AG08396 (cell line): ENCODE measurements at regions not wholly inside any gene's neighbourhood (a gene's known extent, or its start where the extent isn't known, plus 50 kb on each side); places are given as distances from the start of the nearest gene placed in this dataset.
"Not testable (repeated sequence)": the region's sequence is repeated elsewhere in the genome, so short reads cannot be mapped to it uniquely, and the experiment has no call there.

Source experiments
- DNase-seq: peaks from one replicate; pipeline ENCODE4 v3.0.0; 2012; ENCODE audit warnings: low spot score, mixed read lengths

- DNase-seq: peak; percentile 39
These were observed 60.5 kb upstream of the USP25 start for GRCh38 chr21:15669247-15669646.

DNA sequence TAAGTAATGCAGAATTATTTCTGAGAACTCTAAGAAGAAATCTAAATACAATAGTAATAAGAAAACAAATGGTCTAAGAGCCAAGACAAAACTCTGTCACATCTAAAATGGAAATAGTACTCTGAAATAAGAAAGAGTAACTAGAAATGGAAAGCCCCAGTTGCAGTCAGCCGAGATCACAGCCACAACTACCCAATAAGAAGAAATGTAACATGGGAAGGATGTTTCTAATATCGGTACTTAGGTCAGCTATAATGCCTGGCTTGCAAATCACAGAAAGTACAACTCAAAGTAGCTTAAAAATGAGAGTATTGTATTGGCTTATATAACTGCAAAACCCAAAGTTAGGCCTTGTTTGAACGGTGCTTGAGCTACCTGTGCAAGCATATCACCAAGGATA is 58.6 kb upstream of the USP25 start:
- DNase-seq: no peak

DNA sequence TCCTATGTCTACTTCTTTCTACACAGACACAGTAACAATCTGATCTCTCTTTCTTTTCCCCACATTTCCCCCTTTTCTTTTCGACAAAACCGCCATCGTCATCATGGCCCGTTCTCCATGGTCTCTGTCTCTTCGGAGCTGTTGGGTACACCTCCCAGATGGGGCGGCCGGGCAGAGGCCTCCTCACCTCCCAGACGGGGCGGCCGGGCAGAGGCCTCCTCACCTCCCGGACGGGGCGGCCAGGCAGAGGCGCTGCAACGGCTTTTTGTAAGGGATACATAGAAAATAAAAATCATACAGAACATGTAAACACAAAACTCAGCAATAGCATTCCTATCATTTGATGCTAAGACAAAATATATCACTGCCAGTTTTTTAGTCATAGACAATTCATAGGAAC is 57.2 kb upstream of the USP25 start:
- DNase-seq: not testable (repeated sequence)

DNA sequence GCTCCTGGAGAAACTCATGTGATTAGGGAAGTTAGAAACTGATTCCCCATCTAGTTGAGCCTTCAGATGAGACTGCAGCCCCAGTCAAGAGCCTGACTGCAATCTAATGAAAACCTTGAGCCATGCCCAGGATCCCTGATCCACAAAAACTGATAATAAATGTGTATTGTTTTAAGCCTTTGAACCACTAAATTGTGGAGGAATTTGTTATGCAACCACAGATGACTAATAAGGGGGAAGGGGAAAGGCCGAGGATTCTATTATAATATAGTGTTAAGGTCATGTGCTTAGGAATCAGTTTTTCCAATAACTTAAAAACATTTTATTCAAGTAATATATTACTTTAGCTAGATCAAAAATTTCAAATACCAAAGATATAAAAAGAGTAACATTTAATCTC is 52.8 kb upstream of the USP25 start:
- no peak for DNase-seq

GRCh38 chr21:15679630-15680029 is 50.2 kb upstream of the USP25 start:
- no peak for DNase-seq
